Ishikawa (cell line): ENCODE measurements at regions not wholly inside any gene's neighbourhood (a gene's known extent, or its start where the extent isn't known, plus 50 kb on each side); places are given as distances from the start of the nearest gene placed in this dataset.

Experiments used
- CEBPB ChIP-seq: IDR thresholded peaks from 2 replicates; pipeline ENCODE4 v1.6.1; 2012
- CREB1 ChIP-seq: IDR thresholded peaks from 2 replicates; pipeline ENCODE4 v1.6.1; 2012; ENCODE audit warnings: low read depth
- EGR1 ChIP-seq: IDR thresholded peaks from 2 replicates; pipeline ENCODE4 v1.6.1; 2012
- EP300 ChIP-seq: IDR thresholded peaks from 2 replicates; pipeline ENCODE4 v1.6.1; 2012; ENCODE audit warnings: borderline replicate concordance
- FOXM1 ChIP-seq: IDR thresholded peaks from 2 replicates; pipeline ENCODE4 v1.6.1; 2012; ENCODE audit warnings: low read depth, borderline replicate concordance
- MAX ChIP-seq: IDR thresholded peaks from 2 replicates; pipeline ENCODE4 v1.6.1; 2012
- NFIC ChIP-seq: IDR thresholded peaks from 2 replicates; pipeline ENCODE4 v1.6.1; 2012
- RAD21 ChIP-seq: IDR thresholded peaks from 2 replicates; pipeline ENCODE4 v1.6.1; 2012; ENCODE audit warnings: low read depth
- TAF1 ChIP-seq: IDR thresholded peaks from 2 replicates; pipeline ENCODE4 v1.6.1; 2012; ENCODE audit warnings: low read depth, mild to moderate bottlenecking
- TCF12 ChIP-seq: IDR thresholded peaks from 2 replicates; pipeline ENCODE4 v1.6.1; 2012; ENCODE audit warnings: low read depth
- TEAD4 ChIP-seq: IDR thresholded peaks from 2 replicates; pipeline ENCODE4 v1.6.1; 2012
- YY1 ChIP-seq: IDR thresholded peaks from 2 replicates; pipeline ENCODE4 v1.6.1; 2012; ENCODE audit warnings: low read depth
- ZBTB7A ChIP-seq: IDR thresholded peaks from 2 replicates; pipeline ENCODE4 v1.6.1; 2012; ENCODE audit warnings: low read depth
- TF ChIP-seq, protein P1 (sequence below): IDR thresholded peaks from 2 replicates; pipeline ENCODE4 v1.6.1; 2012
- TF ChIP-seq, protein P2 (sequence below): IDR thresholded peaks from 2 replicates; pipeline ENCODE4 v1.6.1; 2012; ENCODE audit warnings: low read depth, mild to moderate bottlenecking

GRCh38 chr2:122884889-122885288 lies 1129.4 kb downstream of the TSN start:
- TF ChIP-seq CEBPB (no peak), EGR1 (no peak), YY1 (no peak), MAX (no peak), TCF12 (no peak)
- TF ChIP-seq, protein P1, sequence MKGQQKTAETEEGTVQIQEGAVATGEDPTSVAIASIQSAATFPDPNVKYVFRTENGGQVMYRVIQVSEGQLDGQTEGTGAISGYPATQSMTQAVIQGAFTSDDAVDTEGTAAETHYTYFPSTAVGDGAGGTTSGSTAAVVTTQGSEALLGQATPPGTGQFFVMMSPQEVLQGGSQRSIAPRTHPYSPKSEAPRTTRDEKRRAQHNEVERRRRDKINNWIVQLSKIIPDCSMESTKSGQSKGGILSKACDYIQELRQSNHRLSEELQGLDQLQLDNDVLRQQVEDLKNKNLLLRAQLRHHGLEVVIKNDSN: no peak

GRCh38 chr2:122885436-122885835 lies 1130.0 kb downstream of the TSN start:
- TF ChIP-seq, protein P2, sequence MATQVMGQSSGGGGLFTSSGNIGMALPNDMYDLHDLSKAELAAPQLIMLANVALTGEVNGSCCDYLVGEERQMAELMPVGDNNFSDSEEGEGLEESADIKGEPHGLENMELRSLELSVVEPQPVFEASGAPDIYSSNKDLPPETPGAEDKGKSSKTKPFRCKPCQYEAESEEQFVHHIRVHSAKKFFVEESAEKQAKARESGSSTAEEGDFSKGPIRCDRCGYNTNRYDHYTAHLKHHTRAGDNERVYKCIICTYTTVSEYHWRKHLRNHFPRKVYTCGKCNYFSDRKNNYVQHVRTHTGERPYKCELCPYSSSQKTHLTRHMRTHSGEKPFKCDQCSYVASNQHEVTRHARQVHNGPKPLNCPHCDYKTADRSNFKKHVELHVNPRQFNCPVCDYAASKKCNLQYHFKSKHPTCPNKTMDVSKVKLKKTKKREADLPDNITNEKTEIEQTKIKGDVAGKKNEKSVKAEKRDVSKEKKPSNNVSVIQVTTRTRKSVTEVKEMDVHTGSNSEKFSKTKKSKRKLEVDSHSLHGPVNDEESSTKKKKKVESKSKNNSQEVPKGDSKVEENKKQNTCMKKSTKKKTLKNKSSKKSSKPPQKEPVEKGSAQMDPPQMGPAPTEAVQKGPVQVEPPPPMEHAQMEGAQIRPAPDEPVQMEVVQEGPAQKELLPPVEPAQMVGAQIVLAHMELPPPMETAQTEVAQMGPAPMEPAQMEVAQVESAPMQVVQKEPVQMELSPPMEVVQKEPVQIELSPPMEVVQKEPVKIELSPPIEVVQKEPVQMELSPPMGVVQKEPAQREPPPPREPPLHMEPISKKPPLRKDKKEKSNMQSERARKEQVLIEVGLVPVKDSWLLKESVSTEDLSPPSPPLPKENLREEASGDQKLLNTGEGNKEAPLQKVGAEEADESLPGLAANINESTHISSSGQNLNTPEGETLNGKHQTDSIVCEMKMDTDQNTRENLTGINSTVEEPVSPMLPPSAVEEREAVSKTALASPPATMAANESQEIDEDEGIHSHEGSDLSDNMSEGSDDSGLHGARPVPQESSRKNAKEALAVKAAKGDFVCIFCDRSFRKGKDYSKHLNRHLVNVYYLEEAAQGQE: no peak
- TF ChIP-seq, protein P1: no peak
- TF ChIP-seq CEBPB (no peak), TEAD4 (no peak), ZBTB7A (no peak), NFIC (no peak), EGR1 (no peak), CREB1 (no peak), FOXM1 (no peak), RAD21 (no peak), MAX (no peak), TCF12 (no peak), YY1 (no peak), TAF1 (no peak), EP300 (no peak)

DNA sequence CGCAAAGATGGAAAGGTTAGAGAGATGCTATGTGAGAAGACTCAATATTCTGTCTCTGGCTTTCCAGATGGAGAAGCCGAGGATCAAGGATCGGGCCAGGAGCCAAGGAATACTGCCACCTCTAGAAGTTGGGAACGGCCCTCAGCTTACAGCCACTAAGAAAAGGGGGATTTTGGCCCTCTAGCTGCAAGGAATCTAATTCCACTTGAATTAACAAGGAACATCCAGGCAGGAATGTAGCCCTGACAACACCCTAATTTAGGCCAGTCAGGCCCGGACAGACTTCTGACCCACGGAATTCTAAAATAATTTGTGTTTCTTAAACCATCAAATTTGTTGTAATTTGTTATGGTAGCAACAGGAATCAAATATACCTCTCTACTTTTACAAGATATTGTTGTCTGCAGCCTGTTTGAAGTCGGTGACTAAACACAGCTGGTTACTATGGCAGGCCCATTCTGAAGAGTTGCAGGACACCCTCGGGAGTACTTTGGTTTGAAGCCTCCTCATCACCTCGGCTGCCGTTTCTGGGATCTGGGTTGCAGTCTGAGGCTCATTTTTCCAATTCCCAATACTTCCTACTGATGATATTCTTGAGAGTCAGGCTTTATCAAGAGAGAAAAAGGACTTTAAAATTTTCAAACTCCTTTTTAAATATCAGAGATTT lies 1131.2 kb downstream of the TSN start:
- TF ChIP-seq EGR1 (no peak), MAX (no peak), TEAD4 (no peak), NFIC (no peak), CEBPB (no peak), FOXM1 (no peak)
- TF ChIP-seq, protein P2: no peak

GRCh38 chr2:122899614-122900013 lies 1125.5 kb upstream of the CNTNAP5 start:
- no peak for TF ChIP-seq CEBPB
- no peak for TF ChIP-seq TCF12
- TF ChIP-seq, protein P1: no peak
- TF ChIP-seq CREB1: no peak
- no peak for TF ChIP-seq EGR1
- no peak for TF ChIP-seq NFIC
- TF ChIP-seq ZBTB7A: no peak

DNA sequence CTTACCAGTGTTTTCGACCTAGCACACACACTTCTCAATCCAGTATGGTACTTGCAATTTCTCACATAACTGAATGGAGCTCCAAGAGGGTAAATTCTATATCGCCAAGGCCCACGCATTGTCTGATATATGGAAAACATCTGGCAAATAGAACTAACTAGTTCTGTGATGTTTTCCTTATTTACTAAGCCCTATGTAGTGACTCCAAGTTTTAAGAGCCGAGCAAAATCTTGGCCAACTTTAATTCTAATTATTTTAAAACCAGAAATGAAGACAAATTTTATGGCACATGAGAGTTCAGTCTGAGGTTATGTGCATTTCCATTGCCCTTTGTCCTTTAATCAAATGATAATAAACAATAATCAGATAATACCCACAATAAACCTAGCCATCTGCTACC lies 1119.7 kb upstream of the CNTNAP5 start:
- TF ChIP-seq CREB1: no peak
- no peak for TF ChIP-seq YY1
- no peak for TF ChIP-seq ZBTB7A
- no peak for TF ChIP-seq CEBPB
- TF ChIP-seq, protein P2: no peak
- TF ChIP-seq TAF1: no peak
- no peak for TF ChIP-seq FOXM1
- TF ChIP-seq EP300: no peak
- no peak for TF ChIP-seq EGR1
- TF ChIP-seq, protein P1: no peak
- TF ChIP-seq RAD21: no peak
- no peak for TF ChIP-seq TCF12
